HG03571 (cell line): ENCODE measurements at regions not wholly inside any gene's neighbourhood (a gene's known extent, or its start where the extent isn't known, plus 50 kb on each side); places are given as distances from the start of the nearest gene placed in this dataset.
"Not testable (repeated sequence)": the region's sequence is repeated elsewhere in the genome, so short reads cannot be mapped to it uniquely, and the experiment has no call there.

Source experiments
- ATAC-seq: cut with Tn5 transposase; IDR thresholded peaks from one replicate; pipeline ENCODE4 v1.9.1; 2021; ENCODE audit not compliant: unreplicated experiment

- no peak for ATAC-seq
Measured at GRCh38 chr3:72171946-72172345, 387.0 kb upstream of the PROK2 start.

GRCh38 chr3:72171463-72171881 lies 386.5 kb upstream of the PROK2 start:
- ATAC-seq: no peak

- ATAC-seq: no peak
Measured at GRCh38 chr3:72169561-72170472, 384.9 kb upstream of the PROK2 start.

- ATAC-seq: no peak
Measured at GRCh38 chr3:72169120-72169519, 384.2 kb upstream of the PROK2 start.

- ATAC-seq: no peak
Measured at GRCh38 chr3:72165808-72166207, 380.9 kb upstream of the PROK2 start.

- no peak for ATAC-seq
Measured at GRCh38 chr3:72165317-72165716, 380.4 kb upstream of the PROK2 start.

- no peak for ATAC-seq
Measured at GRCh38 chr3:72164635-72164978, 379.7 kb upstream of the PROK2 start.

GRCh38 chr3:72163809-72164634 lies 379.1 kb upstream of the PROK2 start:
- ATAC-seq: peak; percentile 89

GRCh38 chr3:72162649-72163184 lies 377.8 kb upstream of the PROK2 start:
- no peak for ATAC-seq

- no peak for ATAC-seq
Measured at GRCh38 chr3:72161881-72162595, 377.1 kb upstream of the PROK2 start.

- ATAC-seq: not testable (repeated sequence)
Measured at GRCh38 chr3:72161285-72161684, 376.3 kb upstream of the PROK2 start.

GRCh38 chr3:72160351-72160750 lies 375.4 kb upstream of the PROK2 start:
- ATAC-seq: no peak

GRCh38 chr3:72159487-72159886 lies 374.5 kb upstream of the PROK2 start:
- no peak for ATAC-seq

GRCh38 chr3:72158639-72159326 lies 373.8 kb upstream of the PROK2 start:
- peak; percentile 8 for ATAC-seq

GRCh38 chr3:72157748-72158638 lies 373.0 kb upstream of the PROK2 start:
- peak; percentile 75 for ATAC-seq

- no peak for ATAC-seq
Measured at GRCh38 chr3:72155391-72156064, 370.6 kb upstream of the PROK2 start.

GRCh38 chr3:72154391-72155335 lies 369.7 kb upstream of the PROK2 start:
- no peak for ATAC-seq
